Thoracic aorta (tissue), 2 donors: ENCODE measurements at regions not wholly inside any gene's neighbourhood (a gene's known extent, or its start where the extent isn't known, plus 50 kb on each side); places are given as distances from the start of the nearest gene placed in this dataset.

ENCODE experiments used
- ATAC-seq: fragments of 150-250 bp; one replicate; pipeline ENCODE4 v1.8.0; 2017; ENCODE audit warnings: low read depth; ENCODE audit not compliant: insufficient number of reproducible peaks, low FRiP score
- DNase-seq: peaks from one replicate; pipeline ENCODE4 v3.0.0-alpha.2; 2020; ENCODE audit warnings: low spot score
- H3K27ac ChIP-seq, 2 donors: fragments of 200-600 bp; sonication (generic); 1 replicate in 1 of 2; 2 replicates in 1 of 2; pipeline ENCODE4 v1.5.1; 2016; ENCODE audit warnings: mild to moderate bottlenecking in 2 of 2, moderate library complexity in 2 of 2
- H3K27me3 ChIP-seq: fragments of 200-600 bp; sonication (generic); replicated peaks from 2 replicates; pipeline ENCODE4 v1.6.0; 2016; ENCODE audit warnings: mild to moderate bottlenecking; ENCODE audit not compliant: insufficient read depth
- H3K36me3 ChIP-seq: fragments of 200-600 bp; sonication (generic); one replicate; pipeline ENCODE4 v1.5.1; 2016
- H3K4me1 ChIP-seq, 2 donors: fragments of 200-600 bp; sonication (generic); 1 replicate in 1 of 2; 2 replicates in 1 of 2; pipeline versions ENCODE4 v1.5.1 to v1.6.0; 2016; ENCODE audit warnings: low read depth in 2 of 2, mild to moderate bottlenecking in 1 of 2; ENCODE audit not compliant: control insufficient read depth in 1 of 2
- H3K4me3 ChIP-seq: fragments of 200-600 bp; sonication (generic); 2 replicates; pipeline ENCODE4 v1.5.1; 2016; ENCODE audit warnings: mild to moderate bottlenecking
- H3K9me3 ChIP-seq: fragments of 200-600 bp; sonication (generic); 2 replicates; pipeline ENCODE4 v1.5.1; 2016
- CTCF ChIP-seq: fragments of 200-600 bp; sonication (generic); IDR thresholded peaks from one replicate; pipeline ENCODE4 v1.5.1; 2019; ENCODE audit warnings: antibody characterized with exemption

DNA sequence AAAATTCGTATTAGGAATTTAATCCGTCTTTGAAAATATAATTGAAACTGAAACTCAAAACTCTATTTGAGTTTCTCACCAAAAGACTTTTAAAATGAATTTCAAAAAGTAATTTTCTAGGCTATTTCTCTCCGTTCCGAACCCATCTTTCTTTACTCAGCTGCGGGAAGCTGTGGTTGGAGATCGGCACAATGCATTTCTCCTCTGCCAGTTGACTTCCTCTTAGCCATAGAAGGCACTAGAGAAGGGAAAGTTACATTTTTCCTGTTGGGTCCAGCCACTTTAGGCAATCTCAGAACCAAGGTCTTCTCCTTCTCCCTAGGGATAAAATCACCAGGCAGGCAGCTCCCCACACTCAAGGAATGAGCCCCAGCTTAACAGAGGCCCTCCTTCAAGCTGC lies 133.6 kb upstream of the COL1A2 start:
- H3K4me1 ChIP-seq = no peaks in the 10 kb centered on the region
- ATAC-seq (no peak), DNase-seq (no peak)
- no peak overlapping the region for H3K4me3 ChIP-seq
- no peaks in the 10 kb centered on the region for H3K9me3 ChIP-seq
- H3K36me3 ChIP-seq = no peaks in the 10 kb centered on the region
- H3K27ac ChIP-seq = no peak overlapping the region
- H3K27me3 ChIP-seq = no peaks in the 10 kb centered on the region
- no peak for TF ChIP-seq CTCF

DNA sequence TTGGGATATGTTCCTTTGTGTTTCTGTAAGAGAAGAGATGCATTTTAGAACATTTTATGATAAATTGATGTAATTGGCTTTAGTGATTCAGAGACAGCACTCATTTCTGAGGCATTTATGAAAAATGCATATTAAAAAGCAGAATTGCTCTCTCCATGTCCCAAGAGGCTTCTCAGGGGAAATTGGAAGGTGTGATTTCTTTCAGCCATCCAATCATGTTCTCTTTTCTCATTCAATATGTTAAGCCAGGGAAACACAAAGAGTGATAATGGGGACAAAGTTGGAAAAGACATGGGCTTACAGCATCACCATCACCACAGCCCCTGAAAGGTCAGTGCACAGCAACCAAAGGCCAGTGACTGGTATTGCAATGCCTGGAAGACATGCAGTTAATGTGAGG lies 129.9 kb upstream of the COL1A2 start:
- Histone ChIP-seq H3K4me3 (no peak overlapping the region), H3K36me3 (no peaks in the 10 kb centered on the region), H3K4me1 (no peaks in the 10 kb centered on the region), H3K27ac (no peak overlapping the region), H3K27me3 (no peaks in the 10 kb centered on the region), H3K9me3 (no peaks in the 10 kb centered on the region)
- ATAC-seq = no peak
- DNase-seq = no peak
- TF ChIP-seq CTCF = no peak

- Histone ChIP-seq H3K9me3 (no peaks in the 10 kb centered on the region), H3K4me1 (no peaks in the 10 kb centered on the region), H3K27ac (no peak overlapping the region), H3K27me3 (no peaks in the 10 kb centered on the region), H3K36me3 (no peaks in the 10 kb centered on the region), H3K4me3 (no peak overlapping the region)
- DNase-seq (no peak), ATAC-seq (no peak)
- TF ChIP-seq CTCF = no peak
Measured at GRCh38 chr7:94265456-94265855, 129.2 kb upstream of the COL1A2 start.

DNA sequence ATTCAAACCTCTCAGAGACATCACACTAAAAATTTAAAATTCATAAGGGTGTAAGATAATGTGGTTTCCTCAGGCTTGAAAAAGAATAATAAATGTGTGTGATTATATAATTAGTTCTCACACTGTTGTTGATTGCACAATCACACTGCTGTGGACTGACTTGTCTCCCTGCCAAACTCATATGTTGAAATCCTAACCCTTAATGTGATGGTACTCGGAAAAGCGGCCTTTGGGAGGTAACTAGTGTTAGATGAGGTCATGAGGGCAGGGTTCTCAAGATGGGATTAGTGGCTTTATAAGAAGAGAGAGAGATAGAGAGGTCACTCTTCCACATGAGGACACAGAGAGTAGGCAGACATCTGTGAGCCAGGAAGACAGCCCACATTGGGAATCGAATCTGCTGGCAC lies 128.5 kb upstream of the COL1A2 start:
- Histone ChIP-seq H3K4me3 (no peak overlapping the region), H3K36me3 (no peaks in the 10 kb centered on the region), H3K27me3 (no peaks in the 10 kb centered on the region), H3K9me3 (no peaks in the 10 kb centered on the region), H3K27ac (no peak overlapping the region), H3K4me1 (no peaks in the 10 kb centered on the region)
- TF ChIP-seq CTCF = no peak
- ATAC-seq (peak; percentile 55), DNase-seq (no peak)

DNA sequence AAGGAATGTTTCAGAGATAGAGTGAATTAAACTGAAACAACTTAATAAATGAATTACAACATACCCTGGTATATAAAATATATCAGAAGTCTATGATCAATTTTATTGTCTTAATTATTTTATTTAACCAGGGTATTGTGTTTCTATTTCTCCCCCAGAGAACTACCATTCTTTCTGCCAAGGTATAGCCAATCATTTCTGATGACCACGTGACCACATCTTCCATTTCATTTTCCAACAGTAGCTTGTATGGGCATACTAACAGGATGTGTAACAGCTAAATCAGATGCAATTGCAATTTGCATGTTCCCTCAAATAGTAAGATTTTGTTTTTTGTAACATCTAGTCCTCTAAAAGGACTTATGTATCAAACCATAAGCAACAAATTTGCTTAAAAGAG lies 123.9 kb upstream of the COL1A2 start:
- Histone ChIP-seq H3K27ac (no peak overlapping the region), H3K4me3 (no peak overlapping the region), H3K36me3 (no peaks in the 10 kb centered on the region), H3K4me1 (no peaks in the 10 kb centered on the region), H3K27me3 (no peaks in the 10 kb centered on the region), H3K9me3 (no peaks in the 10 kb centered on the region)
- no peak for TF ChIP-seq CTCF
- ATAC-seq = no peak
- DNase-seq = no peak
